Keratinocyte (primary cell): ENCODE measurements at regions not wholly inside any gene's neighbourhood (a gene's known extent, or its start where the extent isn't known, plus 50 kb on each side); places are given as distances from the start of the nearest gene placed in this dataset.

Experiments
- EZH2 ChIP-seq: IDR thresholded peaks from one replicate; pipeline ENCODE4 v1.6.1; 2012; ENCODE audit warnings: inconsistent platforms, mild to moderate bottlenecking, low read length, moderate library complexity
- TF ChIP-seq, protein P1 (sequence below), 3 experiments: IDR thresholded peaks in 1 of 3; conservative IDR thresholded peaks in 1 of 3; optimal IDR thresholded peaks in 1 of 3; 2 replicates in 2 of 3; 3 replicates in 1 of 3; pipeline versions ENCODE3 to v1.5.1; 2011; ENCODE audit warnings: low read length in 3 of 3, mild to moderate bottlenecking in 3 of 3, moderate library complexity in 2 of 3, control low read depth in 1 of 3, inconsistent platforms in 1 of 3; ENCODE audit not compliant: insufficient read depth in 2 of 3; ENCODE audit errors: extremely low read depth in 1 of 3

DNA sequence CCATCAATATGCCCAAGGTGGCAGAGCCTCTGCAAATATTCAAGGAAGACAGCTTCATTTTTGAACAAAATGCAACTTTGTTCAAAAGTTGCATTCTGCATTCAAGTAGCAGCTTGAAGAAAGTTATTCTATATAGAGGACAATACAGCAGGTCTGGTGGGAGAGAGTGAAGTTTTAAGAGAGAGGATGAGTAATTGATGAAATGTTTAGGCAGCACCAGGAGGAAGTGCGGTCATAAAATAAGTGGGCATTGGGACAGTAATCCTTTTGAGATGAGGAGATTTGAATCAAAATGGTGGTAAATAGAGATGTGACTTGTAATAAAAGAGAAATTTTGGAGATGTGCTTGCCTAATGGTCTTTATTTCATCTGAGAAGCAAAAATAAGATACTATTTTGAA, 607.3 kb upstream of the ZNF385D start:
- TF ChIP-seq, protein P1, sequence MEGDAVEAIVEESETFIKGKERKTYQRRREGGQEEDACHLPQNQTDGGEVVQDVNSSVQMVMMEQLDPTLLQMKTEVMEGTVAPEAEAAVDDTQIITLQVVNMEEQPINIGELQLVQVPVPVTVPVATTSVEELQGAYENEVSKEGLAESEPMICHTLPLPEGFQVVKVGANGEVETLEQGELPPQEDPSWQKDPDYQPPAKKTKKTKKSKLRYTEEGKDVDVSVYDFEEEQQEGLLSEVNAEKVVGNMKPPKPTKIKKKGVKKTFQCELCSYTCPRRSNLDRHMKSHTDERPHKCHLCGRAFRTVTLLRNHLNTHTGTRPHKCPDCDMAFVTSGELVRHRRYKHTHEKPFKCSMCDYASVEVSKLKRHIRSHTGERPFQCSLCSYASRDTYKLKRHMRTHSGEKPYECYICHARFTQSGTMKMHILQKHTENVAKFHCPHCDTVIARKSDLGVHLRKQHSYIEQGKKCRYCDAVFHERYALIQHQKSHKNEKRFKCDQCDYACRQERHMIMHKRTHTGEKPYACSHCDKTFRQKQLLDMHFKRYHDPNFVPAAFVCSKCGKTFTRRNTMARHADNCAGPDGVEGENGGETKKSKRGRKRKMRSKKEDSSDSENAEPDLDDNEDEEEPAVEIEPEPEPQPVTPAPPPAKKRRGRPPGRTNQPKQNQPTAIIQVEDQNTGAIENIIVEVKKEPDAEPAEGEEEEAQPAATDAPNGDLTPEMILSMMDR (optimal IDR thresholded peaks at IDR 0.05 in 1 of 3, IDR thresholded peaks at IDR 0.05 in 1 of 3, conservative IDR thresholded peaks at IDR 0.05 in 1 of 3; ENCODE audit: extremely low read depth in 1 of 3, insufficient read depth in 2 of 3, low read length in 3 of 3) = no peak
- no peak for TF ChIP-seq EZH2
